GM12873 (cell line): ENCODE measurements at regions not wholly inside any gene's neighbourhood (a gene's known extent, or its start where the extent isn't known, plus 50 kb on each side); places are given as distances from the start of the nearest gene placed in this dataset.

Source experiments
- CTCF ChIP-seq: IDR thresholded peaks from 2 replicates; pipeline ENCODE4 v1.5.1; 2012; ENCODE audit warnings: low read depth, mild to moderate bottlenecking, moderate library complexity, low read length, control low read depth; ENCODE audit not compliant: insufficient read depth; ENCODE audit errors: missing control alignments

GRCh38 chr6:67201563-67201962 lies 1433.5 kb upstream of the ADGRB3 start:
- no peak for TF ChIP-seq CTCF

- no peak for TF ChIP-seq CTCF
Observed at GRCh38 chr6:67200626-67201403, 1434.3 kb upstream of the ADGRB3 start.

DNA sequence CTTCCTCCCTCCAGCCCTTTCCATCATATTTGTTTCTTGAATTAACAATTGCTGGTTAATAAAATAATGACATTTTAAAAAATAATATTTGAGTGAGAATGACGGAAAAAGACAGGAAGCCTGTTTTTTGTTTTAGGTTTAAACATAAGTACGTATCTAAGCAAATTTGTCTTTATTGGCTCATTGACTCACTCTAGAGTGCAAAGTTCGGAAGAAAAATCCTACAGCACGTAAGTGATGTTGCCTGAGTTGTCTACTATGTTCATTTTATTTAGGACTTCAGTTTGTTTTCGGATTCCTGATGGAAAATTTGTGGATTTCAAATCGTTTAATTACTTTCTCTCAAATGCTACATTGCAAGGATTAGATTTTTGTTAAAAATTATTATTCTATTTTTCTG lies 1435.7 kb upstream of the ADGRB3 start:
- no peak for TF ChIP-seq CTCF

DNA sequence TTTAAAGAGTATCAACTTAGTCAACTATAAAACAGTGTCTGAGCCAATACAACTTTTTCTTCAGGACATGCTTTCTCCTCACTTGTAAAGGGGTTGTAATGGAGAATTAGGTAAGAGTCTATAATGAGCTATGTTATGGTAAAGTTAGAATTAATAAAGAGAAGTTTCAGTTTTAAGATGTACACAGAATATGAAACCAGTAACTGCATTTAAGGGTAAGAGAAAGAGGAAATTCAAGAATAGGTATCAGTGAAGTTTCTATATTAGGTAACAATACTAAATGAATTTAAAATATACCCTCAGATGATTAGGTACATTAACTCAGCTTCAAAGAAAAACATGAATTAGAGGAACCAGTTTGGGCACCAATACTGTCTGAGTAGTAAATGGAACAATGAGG lies 1444.3 kb upstream of the ADGRB3 start:
- TF ChIP-seq CTCF = no peak

DNA sequence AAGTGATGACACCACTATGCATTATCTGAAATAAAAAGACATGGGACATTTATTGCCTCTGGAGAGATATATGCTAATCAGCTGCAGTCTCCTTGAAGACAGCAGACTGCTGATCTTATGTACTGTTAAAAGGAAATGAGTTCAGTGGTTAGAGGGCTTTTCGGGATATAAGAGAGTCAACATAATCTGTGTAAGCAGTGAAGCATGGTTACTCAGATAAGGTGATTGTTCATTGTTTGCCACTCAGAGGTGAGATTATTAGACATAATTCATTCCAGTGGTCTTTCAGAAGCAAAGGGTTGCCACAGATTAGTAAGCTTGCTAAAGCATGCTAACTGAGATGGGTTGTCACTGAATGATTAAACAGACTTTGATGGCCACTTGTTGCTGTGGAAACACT lies 1450.7 kb upstream of the ADGRB3 start:
- TF ChIP-seq CTCF = no peak

- TF ChIP-seq CTCF = no peak
Observed at GRCh38 chr6:67175101-67175500, 1460.0 kb upstream of the ADGRB3 start.

- no peak for TF ChIP-seq CTCF
Observed at GRCh38 chr6:67165606-67166005, 1458.6 kb upstream of the EYS start.
